ENCODE measurements at regions not wholly inside any gene's neighbourhood (a gene's known extent, or its start where the extent isn't known, plus 50 kb on each side); places are given as distances from the start of the nearest gene placed in this dataset.

- no peak for DNase-seq (ENCODE audit: low read depth)
- no peak for TF ChIP-seq CTCF (IDR thresholded peaks at IDR 0.05; ENCODE audit: insufficient read depth, low read length)
- H3K4me3 ChIP-seq (ENCODE audit: low read depth, low read length) = no peak overlapping the region
These were observed 138.4 kb downstream of the FAM161A start for GRCh38 chr2:61715506-61715905.

GRCh38 chr2:61714210-61714609 is 139.7 kb downstream of the FAM161A start:
- no peak overlapping the region for H3K4me3 ChIP-seq (ENCODE audit: low read depth, low read length)
- no peak for TF ChIP-seq CTCF (IDR thresholded peaks at IDR 0.05; ENCODE audit: insufficient read depth, low read length)
- DNase-seq (ENCODE audit: low read depth) = no peak

- no peak overlapping the region for H3K4me3 ChIP-seq (ENCODE audit: low read depth, low read length)
- no peak for DNase-seq (ENCODE audit: low read depth)
- TF ChIP-seq CTCF (IDR thresholded peaks at IDR 0.05; ENCODE audit: insufficient read depth, low read length) = no peak
These were observed 140.4 kb downstream of the FAM161A start for GRCh38 chr2:61713457-61713856.

GRCh38 chr2:61712060-61712459 is 141.8 kb downstream of the FAM161A start:
- no peak overlapping the region for H3K4me3 ChIP-seq (ENCODE audit: low read depth, low read length)
- no peak for DNase-seq (ENCODE audit: low read depth)
- TF ChIP-seq CTCF (IDR thresholded peaks at IDR 0.05; ENCODE audit: insufficient read depth, low read length) = no peak

- no peak overlapping the region for H3K4me3 ChIP-seq (ENCODE audit: low read depth, low read length)
- DNase-seq (ENCODE audit: low read depth) = no peak
These were observed 143.1 kb downstream of the FAM161A start for GRCh38 chr2:61710711-61711110.

GRCh38 chr2:61707984-61708852 is 145.6 kb downstream of the FAM161A start:
- TF ChIP-seq CTCF (IDR thresholded peaks at IDR 0.05; ENCODE audit: insufficient read depth, low read length) = no peak
- no peak overlapping the region for H3K4me3 ChIP-seq (ENCODE audit: low read depth, low read length)
- peak; percentile 35 for DNase-seq (ENCODE audit: low read depth)

More at GRCh38 chr2:61710711-61711110, 143.1 kb downstream of the FAM161A start:
- no peak for TF ChIP-seq CTCF (IDR thresholded peaks at IDR 0.05; ENCODE audit: insufficient read depth, low read length)

All from fibroblast of the aortic adventitia (primary cell).